Panc1 (cell line): ENCODE measurements at regions not wholly inside any gene's neighbourhood (a gene's known extent, or its start where the extent isn't known, plus 50 kb on each side); places are given as distances from the start of the nearest gene placed in this dataset.

Source experiments
- CTCF ChIP-seq: fragments of 450-650 bp; IDR thresholded peaks from 2 replicates; pipeline ENCODE4 v1.5.1; 2017; ENCODE audit warnings: mild to moderate bottlenecking
- POLR2AphosphoS5 ChIP-seq: IDR thresholded peaks from 2 replicates; pipeline ENCODE4 v1.6.1; 2012; ENCODE audit warnings: mild to moderate bottlenecking, low read depth, low read length, moderate library complexity
- REST ChIP-seq, 2 experiments: IDR thresholded peaks; 2 replicates each; pipeline ENCODE4 v1.6.1; 2011 to 2012; ENCODE audit warnings: low read depth in 2 of 2, control low read depth in 1 of 2, low read length in 1 of 2, mild to moderate bottlenecking in 1 of 2, moderate library complexity in 1 of 2; ENCODE audit not compliant: insufficient read depth in 1 of 2
- SIN3A ChIP-seq: IDR thresholded peaks from 2 replicates; pipeline ENCODE4 v1.6.1; 2012; ENCODE audit warnings: low read depth, mild to moderate bottlenecking, low read length, moderate library complexity, borderline replicate concordance; ENCODE audit not compliant: insufficient read depth
- TCF7L2 ChIP-seq: IDR thresholded peaks from 2 replicates; pipeline ENCODE4 v1.6.1; 2011; ENCODE audit warnings: mild to moderate bottlenecking, low read depth, low read length, inconsistent platforms

- TF ChIP-seq CTCF (no peak), SIN3A (no peak), POLR2AphosphoS5 (no peak), TCF7L2 (no peak), REST (IDR thresholded peaks at IDR 0.05; ENCODE audit: insufficient read depth in 1 of 2, low read depth in 2 of 2, low read length in 1 of 2) (no peak)
Observed at GRCh38 chr10:6912424-6912823, 332.3 kb upstream of the PRKCQ start.
